NB4 (cell line): ENCODE measurements at regions not wholly inside any gene's neighbourhood (a gene's known extent, or its start where the extent isn't known, plus 50 kb on each side); places are given as distances from the start of the nearest gene placed in this dataset.

ENCODE experiments used
- MYC ChIP-seq: IDR thresholded peaks from 2 replicates; pipeline ENCODE4 v1.6.1; 2011; ENCODE audit warnings: low read depth, low read length
- POLR2A ChIP-seq: IDR thresholded peaks from 2 replicates; pipeline ENCODE4 v1.6.1; 2011; ENCODE audit warnings: mild to moderate bottlenecking; ENCODE audit not compliant: insufficient read length; ENCODE audit errors: extremely low read depth
- TF ChIP-seq, protein P1 (sequence below): IDR thresholded peaks from one replicate; pipeline ENCODE4 v1.5.1; 2012; ENCODE audit warnings: low read depth, low read length
- TF ChIP-seq, protein P2 (sequence below): IDR thresholded peaks from 2 replicates; pipeline ENCODE4 v1.6.1; 2011; ENCODE audit warnings: low read depth, low read length

DNA sequence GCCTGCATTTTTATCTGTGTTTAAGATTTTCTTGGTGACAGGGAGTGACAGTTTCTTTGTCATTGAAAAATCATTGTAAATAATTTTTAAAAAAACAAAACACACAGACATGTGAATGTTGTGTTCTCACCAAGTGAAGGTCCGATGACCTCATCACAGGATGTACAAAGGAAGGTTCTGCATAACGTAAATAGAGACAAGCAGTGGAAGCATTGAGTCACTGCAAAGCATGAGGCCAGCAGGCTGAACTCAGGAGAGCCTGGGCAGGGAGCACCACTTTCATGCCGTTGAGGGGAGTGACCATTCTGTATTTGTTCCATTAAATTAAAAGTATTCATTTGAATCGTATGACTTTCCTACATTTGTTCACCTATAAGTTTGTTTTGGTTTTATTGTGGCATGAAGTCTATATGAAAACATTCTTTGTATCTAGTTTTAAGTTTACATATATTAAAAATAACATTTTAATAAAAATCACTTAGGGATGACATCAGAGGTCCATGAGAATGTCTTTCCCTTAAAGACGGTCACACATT lies 70.4 kb upstream of the TLE1 start:
- TF ChIP-seq, protein P1, sequence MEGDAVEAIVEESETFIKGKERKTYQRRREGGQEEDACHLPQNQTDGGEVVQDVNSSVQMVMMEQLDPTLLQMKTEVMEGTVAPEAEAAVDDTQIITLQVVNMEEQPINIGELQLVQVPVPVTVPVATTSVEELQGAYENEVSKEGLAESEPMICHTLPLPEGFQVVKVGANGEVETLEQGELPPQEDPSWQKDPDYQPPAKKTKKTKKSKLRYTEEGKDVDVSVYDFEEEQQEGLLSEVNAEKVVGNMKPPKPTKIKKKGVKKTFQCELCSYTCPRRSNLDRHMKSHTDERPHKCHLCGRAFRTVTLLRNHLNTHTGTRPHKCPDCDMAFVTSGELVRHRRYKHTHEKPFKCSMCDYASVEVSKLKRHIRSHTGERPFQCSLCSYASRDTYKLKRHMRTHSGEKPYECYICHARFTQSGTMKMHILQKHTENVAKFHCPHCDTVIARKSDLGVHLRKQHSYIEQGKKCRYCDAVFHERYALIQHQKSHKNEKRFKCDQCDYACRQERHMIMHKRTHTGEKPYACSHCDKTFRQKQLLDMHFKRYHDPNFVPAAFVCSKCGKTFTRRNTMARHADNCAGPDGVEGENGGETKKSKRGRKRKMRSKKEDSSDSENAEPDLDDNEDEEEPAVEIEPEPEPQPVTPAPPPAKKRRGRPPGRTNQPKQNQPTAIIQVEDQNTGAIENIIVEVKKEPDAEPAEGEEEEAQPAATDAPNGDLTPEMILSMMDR, result no peak
- TF ChIP-seq, protein P2, sequence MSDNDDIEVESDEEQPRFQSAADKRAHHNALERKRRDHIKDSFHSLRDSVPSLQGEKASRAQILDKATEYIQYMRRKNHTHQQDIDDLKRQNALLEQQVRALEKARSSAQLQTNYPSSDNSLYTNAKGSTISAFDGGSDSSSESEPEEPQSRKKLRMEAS, result no peak
- TF ChIP-seq POLR2A, result no peak
- TF ChIP-seq MYC, result no peak
